ENCODE measurements at regions not wholly inside any gene's neighbourhood (a gene's known extent, or its start where the extent isn't known, plus 50 kb on each side); places are given as distances from the start of the nearest gene placed in this dataset.
A peak's percentile ranks its signal among the peaks of the same experiment; 100 is the strongest.

DNA sequence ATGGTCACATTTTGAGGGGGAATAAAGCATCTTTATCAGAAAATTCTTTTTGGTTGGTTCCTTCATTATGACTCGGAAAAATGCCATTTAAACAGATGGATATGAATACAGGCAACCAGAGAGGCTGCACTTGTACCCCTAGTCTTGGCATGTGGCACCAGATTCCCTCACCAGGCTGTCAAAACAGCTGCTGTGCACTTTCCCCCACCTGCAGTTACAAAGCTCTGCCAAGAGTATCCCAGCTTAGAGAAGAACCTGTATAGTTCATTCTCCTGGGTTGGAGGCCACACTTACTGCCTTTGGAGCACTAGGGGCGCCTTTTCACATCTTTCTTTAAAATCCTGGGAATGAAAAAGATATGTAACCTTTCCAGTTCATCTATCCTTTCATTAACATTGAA, 190.3 kb downstream of the KIF2B start:
- no peaks in the 10 kb centered on the region for H3K4me1 ChIP-seq
- WGBS, 2 donors, result 81 to 84% methylated on average over 2 of the region's 2 CpGs
- no peak for TF ChIP-seq POLR2A (IDR thresholded peaks at IDR 0.05)
- TF ChIP-seq, protein P1, sequence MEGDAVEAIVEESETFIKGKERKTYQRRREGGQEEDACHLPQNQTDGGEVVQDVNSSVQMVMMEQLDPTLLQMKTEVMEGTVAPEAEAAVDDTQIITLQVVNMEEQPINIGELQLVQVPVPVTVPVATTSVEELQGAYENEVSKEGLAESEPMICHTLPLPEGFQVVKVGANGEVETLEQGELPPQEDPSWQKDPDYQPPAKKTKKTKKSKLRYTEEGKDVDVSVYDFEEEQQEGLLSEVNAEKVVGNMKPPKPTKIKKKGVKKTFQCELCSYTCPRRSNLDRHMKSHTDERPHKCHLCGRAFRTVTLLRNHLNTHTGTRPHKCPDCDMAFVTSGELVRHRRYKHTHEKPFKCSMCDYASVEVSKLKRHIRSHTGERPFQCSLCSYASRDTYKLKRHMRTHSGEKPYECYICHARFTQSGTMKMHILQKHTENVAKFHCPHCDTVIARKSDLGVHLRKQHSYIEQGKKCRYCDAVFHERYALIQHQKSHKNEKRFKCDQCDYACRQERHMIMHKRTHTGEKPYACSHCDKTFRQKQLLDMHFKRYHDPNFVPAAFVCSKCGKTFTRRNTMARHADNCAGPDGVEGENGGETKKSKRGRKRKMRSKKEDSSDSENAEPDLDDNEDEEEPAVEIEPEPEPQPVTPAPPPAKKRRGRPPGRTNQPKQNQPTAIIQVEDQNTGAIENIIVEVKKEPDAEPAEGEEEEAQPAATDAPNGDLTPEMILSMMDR (IDR thresholded peaks at IDR 0.05), result no peak

DNA sequence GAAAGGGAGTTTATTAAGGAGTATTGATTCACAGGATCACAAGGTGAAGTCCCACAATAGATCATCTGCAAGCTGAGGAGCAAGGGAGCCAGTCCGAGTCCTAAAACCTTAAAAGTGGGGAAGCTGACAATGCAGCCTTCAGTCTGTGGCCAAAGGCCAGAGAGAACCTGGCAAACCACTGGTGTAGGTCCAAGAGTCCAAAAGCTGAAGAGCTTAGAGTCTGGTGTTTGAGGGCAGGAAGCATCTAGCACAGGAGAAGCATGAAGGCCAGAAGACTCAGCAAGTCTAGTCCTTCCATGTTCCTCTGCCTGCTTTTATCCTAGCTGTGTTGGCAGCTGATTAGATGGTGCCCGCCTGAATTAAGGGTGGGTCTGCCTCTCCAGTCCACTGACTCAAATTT, 193.0 kb downstream of the KIF2B start:
- H3K4me1 ChIP-seq, result no peaks in the 10 kb centered on the region
- H3K4me3 ChIP-seq (replicated peaks in 1 of 3), result no peak overlapping the region
- 85 to 91% methylated on average over 2 of the region's 2 CpGs for WGBS, 2 donors
- TF ChIP-seq POLR2A (IDR thresholded peaks at IDR 0.05), result no peak
- TF ChIP-seq, protein P1 (IDR thresholded peaks at IDR 0.05), result no peak
- H3K36me3 ChIP-seq, result no peaks in the 10 kb centered on the region
- no peak overlapping the region for H3K27ac ChIP-seq
- DNase-seq, result no peak
- intact Hi-C loops (cut with DNase I), result loop anchor here (10.0 kb wide), 1 partner anchor 61 kb away; no protein-coding TSS in a partner anchor
- H3K27me3 ChIP-seq, result no peaks in the 10 kb centered on the region
- H3K9me3 ChIP-seq, result no peaks in the 10 kb centered on the region

More for the DNA sequence above, 190.3 kb downstream of the KIF2B start:
- H3K36me3 ChIP-seq, result no peaks in the 10 kb centered on the region
- intact Hi-C loops (cut with DNase I), result loop anchor here (10.0 kb wide), 1 partner anchor 58 kb away; no protein-coding TSS in a partner anchor
- DNase-seq, result no peak
- H3K27ac ChIP-seq, result no peak overlapping the region
- no peaks in the 10 kb centered on the region for H3K9me3 ChIP-seq
- no peaks in the 10 kb centered on the region for H3K27me3 ChIP-seq
- H3K4me3 ChIP-seq (replicated peaks in 1 of 3), result no peak overlapping the region

DNA sequence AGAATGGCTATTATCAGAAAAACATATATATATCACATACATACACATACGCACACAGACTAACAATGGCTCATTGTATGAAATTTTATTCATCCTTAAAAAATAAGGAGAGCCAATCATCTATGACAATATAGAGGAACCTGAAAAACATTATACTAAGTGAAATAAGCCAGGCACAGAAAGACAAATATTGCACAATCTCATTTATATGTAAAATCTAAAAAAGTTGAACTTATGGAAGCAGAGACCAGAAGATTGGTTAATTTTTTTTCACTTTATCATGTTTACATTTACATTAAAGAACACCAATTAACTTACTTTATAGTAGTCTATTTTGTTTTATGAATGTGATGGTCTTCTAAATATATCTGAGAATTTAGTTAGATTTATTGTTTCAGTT, 198.7 kb downstream of the KIF2B start:
- no peak overlapping the region for H3K27ac ChIP-seq
- no peak overlapping the region for H3K4me3 ChIP-seq (replicated peaks in 1 of 3)
- no peak for TF ChIP-seq POLR2A (IDR thresholded peaks at IDR 0.05)
- TF ChIP-seq, protein P1 (IDR thresholded peaks at IDR 0.05), result no peak
- no peaks in the 10 kb centered on the region for H3K27me3 ChIP-seq
- H3K4me1 ChIP-seq, result no peaks in the 10 kb centered on the region
- intact Hi-C loops (cut with DNase I), result no loop called here
- H3K36me3 ChIP-seq, result no peaks in the 10 kb centered on the region
- DNase-seq, result no peak
- 98% methylated on average over 1 of the region's 1 CpG for WGBS, 2 donors
- no peaks in the 10 kb centered on the region for H3K9me3 ChIP-seq

DNA sequence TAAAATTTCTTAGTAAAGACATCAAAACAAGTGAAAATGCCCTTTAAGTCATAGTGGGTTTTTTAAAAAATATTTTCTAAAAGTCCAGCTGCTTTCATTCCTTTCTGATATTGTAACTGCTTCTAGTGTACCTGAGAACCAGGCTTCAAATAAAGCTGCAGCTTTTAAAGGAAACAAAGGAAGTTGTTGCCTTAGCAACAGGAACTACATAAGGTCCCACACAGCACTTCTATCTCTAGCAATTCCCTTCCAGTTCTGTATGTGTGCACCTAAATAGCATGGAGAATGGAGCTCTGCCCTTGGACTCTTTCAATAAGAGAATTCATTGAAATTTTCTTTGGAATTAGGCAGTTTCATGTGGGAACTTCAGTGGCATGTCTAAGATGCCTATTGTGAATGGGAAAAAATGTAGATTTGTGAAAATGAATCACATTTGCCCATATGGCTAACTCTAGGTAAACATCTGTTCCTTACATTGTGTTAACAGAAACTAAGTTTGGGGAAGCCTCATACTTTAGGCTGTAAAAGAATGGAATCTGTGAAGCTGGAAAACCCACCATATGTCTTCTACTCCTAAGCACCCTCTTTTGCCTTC, 206.4 kb downstream of the KIF2B start:
- Histone ChIP-seq H3K36me3 (no peaks in the 10 kb centered on the region), H3K27ac (no peak overlapping the region), H3K9me3 (no peaks in the 10 kb centered on the region), H3K4me1 (no peaks in the 10 kb centered on the region), H3K4me3 (replicated peaks in 1 of 3) (no peak overlapping the region), H3K27me3 (no peaks in the 10 kb centered on the region)
- no peak for TF ChIP-seq POLR2A (IDR thresholded peaks at IDR 0.05)
- intact Hi-C loops (cut with DNase I), result no loop called here
- DNase-seq, result no peak

DNA sequence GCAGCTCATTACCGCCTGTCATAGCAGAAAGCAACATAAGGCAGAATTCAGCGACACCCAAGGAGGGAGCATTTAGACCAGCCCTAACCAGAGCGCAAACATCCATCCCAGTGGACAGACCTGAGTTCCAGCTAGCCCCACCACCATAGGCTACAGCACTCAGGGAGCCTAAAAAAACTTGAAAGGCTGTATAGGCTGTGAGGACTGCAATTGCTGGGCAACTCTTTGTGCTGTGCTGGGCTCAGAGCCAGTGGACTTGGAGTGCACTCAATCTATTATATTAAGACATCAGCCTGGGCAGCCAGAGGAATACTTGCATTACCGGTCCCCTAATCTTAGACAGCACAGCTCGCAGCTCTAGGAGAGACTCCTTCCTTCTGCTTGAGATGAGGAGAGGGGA, 207.3 kb downstream of the KIF2B start:
- DNase-seq, result peak; percentile 4 to 6
- Histone ChIP-seq H3K4me3 (replicated peaks in 1 of 3) (no peak overlapping the region), H3K27ac (no peak overlapping the region), H3K36me3 (no peaks in the 10 kb centered on the region), H3K27me3 (no peaks in the 10 kb centered on the region), H3K9me3 (no peaks in the 10 kb centered on the region), H3K4me1 (no peaks in the 10 kb centered on the region)
- intact Hi-C loops (cut with DNase I), result no loop called here
- 51 to 64% methylated on average over 5 of the region's 5 CpGs for WGBS, 2 donors
- TF ChIP-seq, protein P1 (IDR thresholded peaks at IDR 0.05), result no peak
- TF ChIP-seq POLR2A (IDR thresholded peaks at IDR 0.05), result no peak
